ENCODE measurements at regions not wholly inside any gene's neighbourhood (a gene's known extent, or its start where the extent isn't known, plus 50 kb on each side); places are given as distances from the start of the nearest gene placed in this dataset.

DNA sequence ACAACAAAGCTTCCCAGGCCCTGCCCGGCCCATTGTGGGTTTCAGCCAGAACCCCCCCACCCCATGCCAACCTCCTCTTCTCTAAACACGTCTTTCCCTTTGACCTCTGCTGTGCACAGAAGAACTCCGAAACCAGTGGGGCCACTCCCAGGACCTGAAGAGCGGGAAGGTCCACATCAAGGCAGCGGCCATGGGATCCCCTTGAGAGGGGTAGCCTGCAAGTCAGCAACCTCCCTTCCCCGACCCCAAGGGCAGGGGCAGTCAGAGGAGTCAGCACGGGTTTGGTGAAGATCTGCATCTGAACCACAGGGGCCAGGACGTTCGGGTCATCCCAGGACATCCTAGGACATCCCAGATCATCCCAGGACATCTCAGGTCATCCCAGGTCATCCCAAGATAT is 379.9 kb upstream of the IRX4 start:
- no peak for DNase-seq (ENCODE audit: low spot score)

GRCh38 chr5:2261004-2261703 is 378.4 kb upstream of the IRX4 start:
- no peak for DNase-seq (ENCODE audit: low spot score)

- DNase-seq (ENCODE audit: low spot score): no peak
Observed at GRCh38 chr5:2260211-2261003, 377.7 kb upstream of the IRX4 start.

DNA sequence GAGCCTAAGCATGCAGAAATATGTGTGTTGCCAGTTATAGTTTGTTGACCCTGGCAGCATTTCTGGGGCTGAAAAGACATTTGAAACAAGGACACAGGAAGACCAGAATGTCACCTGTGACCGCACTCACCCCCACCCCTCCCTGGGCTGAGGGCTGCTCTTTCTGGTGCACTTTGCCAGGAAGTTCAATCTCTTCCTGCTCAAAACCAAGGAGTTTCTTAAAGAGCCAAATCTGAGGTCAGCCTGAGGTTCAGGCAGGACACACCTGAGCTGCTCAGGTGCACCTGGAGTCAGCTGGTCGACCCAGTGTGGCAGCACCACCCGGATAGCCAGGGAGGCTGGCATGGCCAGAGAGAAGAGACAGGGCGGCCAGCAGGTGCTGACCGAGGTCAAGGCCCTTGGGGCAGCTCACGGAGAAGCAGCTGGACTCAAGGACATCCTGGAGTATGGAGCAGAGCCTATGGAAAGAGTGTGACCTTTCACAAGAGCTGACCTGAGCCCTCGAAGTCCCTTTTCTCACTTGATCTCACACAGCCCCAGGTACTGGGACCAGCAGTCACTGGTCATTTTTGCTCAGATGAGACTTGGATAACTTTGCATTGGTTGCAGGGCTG is 376.9 kb upstream of the IRX4 start:
- DNase-seq (ENCODE audit: low spot score): no peak

DNA sequence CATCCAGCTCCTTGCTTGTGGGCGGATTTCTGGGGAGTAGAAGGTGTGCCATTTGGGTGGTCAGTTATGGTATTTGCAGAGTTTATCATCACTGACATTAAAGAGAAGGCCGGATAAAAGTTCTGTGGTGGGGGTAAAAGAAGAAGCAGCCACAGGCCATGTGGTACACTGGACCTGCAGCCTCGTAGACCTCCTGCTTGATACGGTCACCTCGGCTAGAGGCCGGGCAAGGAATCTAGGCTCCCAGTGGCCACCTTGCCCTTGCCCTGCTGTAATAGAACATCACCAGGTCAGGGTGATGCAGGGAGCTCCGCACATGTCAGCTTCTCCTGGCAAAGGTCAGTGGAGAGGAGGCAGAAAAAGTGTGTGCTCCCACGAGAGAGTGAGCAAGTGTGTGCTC is 376.1 kb upstream of the IRX4 start:
- no peak for DNase-seq (ENCODE audit: low spot score)

GRCh38 chr5:2257326-2258244 is 374.9 kb upstream of the IRX4 start:
- DNase-seq (ENCODE audit: low spot score): no peak

GRCh38 chr5:2256691-2257280 is 374.1 kb upstream of the IRX4 start:
- no peak for DNase-seq (ENCODE audit: low spot score)

- DNase-seq (ENCODE audit: low spot score): no peak
Observed at GRCh38 chr5:2255915-2256690, 373.4 kb upstream of the IRX4 start.

DNA sequence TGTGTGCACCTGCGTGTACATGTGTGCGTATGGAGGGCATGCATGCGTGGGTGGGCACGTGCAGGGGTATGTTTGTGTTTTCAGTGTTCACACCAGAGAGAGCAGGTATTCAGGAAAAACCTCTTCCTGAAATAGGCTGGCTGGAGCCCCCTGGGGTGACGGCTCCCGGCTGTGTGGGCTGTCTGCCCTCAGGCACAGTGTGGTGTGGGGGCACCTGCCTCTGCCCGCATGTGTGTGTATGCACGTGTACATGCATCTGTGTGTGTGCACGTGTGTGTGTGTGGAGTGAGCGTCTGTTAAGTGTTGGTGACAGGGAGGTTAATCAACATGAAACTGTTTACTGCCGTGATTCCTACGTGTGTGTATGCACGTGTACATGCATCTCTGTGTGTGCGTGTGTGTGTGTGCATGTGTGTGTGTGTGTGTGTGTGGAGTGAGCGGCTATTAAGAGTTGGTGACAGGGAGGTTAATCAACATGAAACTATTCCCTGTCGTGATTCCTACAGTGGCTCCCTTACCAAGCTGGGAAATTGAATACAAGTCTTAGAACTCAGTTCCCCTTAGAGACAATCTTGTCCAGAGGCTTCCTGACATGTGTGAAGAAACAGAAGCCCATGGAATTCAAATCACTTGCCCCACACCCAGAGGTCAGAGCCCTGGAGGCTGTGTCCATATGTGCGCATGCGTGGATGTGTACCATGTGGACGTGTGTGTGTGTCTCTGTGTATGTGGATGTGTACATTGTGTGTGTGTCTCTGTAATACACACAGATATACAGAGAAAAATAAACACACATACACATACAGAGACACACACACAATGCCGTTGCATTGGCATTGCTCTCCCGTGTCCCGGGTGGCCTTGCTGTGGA is 372.4 kb upstream of the IRX4 start:
- no peak for DNase-seq (ENCODE audit: low spot score)

DNA sequence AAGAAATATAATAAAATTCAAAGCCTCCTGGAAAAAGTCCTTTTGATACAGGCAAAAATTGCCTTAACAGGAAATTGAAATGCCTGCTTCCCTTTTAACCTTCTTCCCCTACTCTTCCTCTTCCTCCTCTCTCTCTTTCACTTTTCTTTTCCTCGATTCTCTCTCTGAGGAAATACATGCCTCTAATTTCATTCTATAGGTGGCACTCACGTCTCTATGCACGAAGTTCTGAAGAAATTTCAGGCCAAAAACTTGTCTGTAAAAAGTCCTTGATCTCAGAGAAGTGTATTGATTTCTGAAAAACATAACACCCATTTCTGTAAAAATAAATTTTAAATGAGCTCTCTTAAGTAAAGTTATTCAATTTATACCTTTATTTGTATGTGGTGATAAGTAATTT is 371.7 kb upstream of the IRX4 start:
- DNase-seq (ENCODE audit: low spot score): no peak

GRCh38 chr5:2253040-2253975 is 370.6 kb upstream of the IRX4 start:
- DNase-seq (ENCODE audit: low spot score): no peak

GRCh38 chr5:2251751-2252150 is 369.0 kb upstream of the IRX4 start:
- DNase-seq (ENCODE audit: low spot score): no peak

DNA sequence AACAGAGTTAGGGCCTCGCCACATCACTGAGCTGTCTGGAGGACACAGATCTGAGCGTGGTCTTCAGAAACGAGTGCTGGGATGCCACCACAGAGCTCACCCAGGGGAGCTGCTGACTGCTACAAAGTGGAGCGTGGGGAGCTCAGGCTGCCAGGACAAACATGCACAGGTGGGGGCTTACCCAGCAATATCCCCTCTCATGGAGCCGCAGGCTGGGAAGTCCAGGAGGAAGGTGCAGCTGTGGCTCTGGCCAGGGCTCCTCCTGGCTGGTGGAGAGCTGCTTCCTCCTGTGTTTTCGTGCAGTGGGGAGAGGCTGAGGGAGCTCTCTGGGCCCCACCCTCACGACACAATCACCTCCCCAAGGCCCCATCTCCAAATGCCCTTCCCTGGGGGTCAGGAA is 368.6 kb upstream of the IRX4 start:
- no peak for DNase-seq (ENCODE audit: low spot score)

DNA sequence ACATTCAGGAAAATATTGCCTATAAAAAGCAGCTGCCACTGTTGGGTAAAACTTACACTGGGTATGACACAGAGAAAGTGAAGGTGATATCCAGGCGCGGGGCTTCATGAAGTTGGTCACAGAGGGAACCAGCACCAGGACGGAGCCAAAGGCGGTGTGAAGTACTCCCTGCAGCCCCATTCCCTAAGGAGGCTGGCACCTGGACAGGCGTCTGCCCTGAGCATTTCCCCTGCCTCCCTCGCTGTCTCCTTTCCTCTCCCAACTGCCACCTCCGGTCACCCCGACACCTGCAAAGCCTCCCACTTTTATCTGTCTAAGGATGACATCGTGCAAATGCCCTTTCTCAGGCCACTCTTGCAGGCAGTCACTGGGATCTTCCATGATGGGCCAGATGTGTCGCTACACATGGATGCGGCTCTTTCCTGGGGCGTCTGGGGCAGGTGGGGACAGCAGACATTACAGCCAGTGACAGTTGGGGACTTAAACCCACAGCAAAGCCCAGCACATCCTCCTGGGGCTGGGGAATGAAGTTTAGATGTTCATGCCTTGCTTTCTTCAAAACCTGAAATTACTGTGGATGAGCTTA is 367.7 kb upstream of the IRX4 start:
- no peak for DNase-seq (ENCODE audit: low spot score)

- no peak for DNase-seq (ENCODE audit: low spot score)
Observed at GRCh38 chr5:2249442-2249841, 366.7 kb upstream of the IRX4 start.

DNA sequence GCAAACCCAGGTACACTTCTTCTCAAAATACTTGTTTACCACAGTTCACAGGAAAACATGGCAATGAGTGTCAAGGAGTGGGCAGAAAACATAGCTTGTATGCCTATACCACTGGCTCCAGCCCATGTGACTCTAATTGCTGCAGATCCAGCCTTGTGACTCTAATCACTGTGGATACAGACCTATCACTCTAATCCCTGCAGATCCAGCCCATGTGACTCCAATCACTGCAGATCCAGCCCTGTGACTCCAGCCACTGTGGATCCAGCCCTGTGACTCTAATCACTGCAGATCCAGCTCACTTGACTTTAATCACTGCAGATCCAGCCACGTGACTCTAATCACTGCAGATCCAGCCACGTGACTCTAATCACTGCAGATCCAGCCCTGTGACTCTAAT is 366.3 kb upstream of the IRX4 start:
- no peak for DNase-seq (ENCODE audit: low spot score)

- DNase-seq (ENCODE audit: low spot score): no peak
Observed at GRCh38 chr5:2242539-2242938, 359.8 kb upstream of the IRX4 start.

GRCh38 chr5:2241842-2242241 is 359.1 kb upstream of the IRX4 start:
- no peak for DNase-seq (ENCODE audit: low spot score)

Data from hematopoietic multipotent progenitor cell treated with erythropoietin and hydrocortisone succinate and interleukin-3 and kit ligand, for 15 days (in vitro differentiated cells).